ENCODE measurements at regions not wholly inside any gene's neighbourhood (a gene's known extent, or its start where the extent isn't known, plus 50 kb on each side); places are given as distances from the start of the nearest gene placed in this dataset.

DNA sequence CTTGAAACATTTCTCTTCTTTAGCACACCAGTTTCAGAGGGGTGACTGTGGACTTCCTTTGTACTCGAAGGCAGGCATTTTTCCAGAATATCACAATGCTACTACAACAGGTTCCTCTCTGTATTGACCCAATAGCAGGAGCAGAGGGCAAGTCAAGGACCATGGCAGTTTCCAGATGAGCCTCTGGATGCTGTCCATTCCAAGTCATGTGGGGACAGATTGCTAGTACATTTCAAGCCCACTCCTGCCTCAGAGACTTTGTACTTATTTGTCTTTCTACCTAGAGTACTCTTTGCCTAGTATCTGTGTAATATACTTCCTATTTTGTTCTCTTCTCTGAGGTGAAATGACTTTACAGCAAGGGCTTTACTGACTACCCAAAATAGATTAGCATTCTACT, 373.9 kb downstream of the PIK3C3 start:
- TF ChIP-seq POLR2A (IDR thresholded peaks at IDR 0.05) (no peak), POLR2AphosphoS5 (IDR thresholded peaks at IDR 0.05) (no peak)
- TF ChIP-seq, protein P1, sequence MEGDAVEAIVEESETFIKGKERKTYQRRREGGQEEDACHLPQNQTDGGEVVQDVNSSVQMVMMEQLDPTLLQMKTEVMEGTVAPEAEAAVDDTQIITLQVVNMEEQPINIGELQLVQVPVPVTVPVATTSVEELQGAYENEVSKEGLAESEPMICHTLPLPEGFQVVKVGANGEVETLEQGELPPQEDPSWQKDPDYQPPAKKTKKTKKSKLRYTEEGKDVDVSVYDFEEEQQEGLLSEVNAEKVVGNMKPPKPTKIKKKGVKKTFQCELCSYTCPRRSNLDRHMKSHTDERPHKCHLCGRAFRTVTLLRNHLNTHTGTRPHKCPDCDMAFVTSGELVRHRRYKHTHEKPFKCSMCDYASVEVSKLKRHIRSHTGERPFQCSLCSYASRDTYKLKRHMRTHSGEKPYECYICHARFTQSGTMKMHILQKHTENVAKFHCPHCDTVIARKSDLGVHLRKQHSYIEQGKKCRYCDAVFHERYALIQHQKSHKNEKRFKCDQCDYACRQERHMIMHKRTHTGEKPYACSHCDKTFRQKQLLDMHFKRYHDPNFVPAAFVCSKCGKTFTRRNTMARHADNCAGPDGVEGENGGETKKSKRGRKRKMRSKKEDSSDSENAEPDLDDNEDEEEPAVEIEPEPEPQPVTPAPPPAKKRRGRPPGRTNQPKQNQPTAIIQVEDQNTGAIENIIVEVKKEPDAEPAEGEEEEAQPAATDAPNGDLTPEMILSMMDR (IDR thresholded peaks at IDR 0.05) = no peak

All from upper lobe of left lung (tissue), 4 donors.